CD8-positive, alpha-beta memory T cell (primary cell): ENCODE measurements at regions not wholly inside any gene's neighbourhood (a gene's known extent, or its start where the extent isn't known, plus 50 kb on each side); places are given as distances from the start of the nearest gene placed in this dataset.

ENCODE experiments used
- CTCF ChIA-PET: fragments of 350-600 bp; sonication (Branson Sonifier 250); formaldehyde crosslinking; loops from one replicate; lab custom pipeline; 2021; ENCODE audit warnings: antibody characterized with exemption; lab: Charles Lee
- POLR2A ChIA-PET: fragments of 350-600 bp; sonication (Branson Sonifier 250); formaldehyde crosslinking; loops from one replicate; lab custom pipeline; 2021; ENCODE audit warnings: antibody characterized with exemption; lab: Charles Lee
- DNase-seq, 5 donors: peaks; one replicate each; pipeline versions ENCODE4 v3.0.0 to v3.0.0-alpha.2; 2020 to 2022; ENCODE audit warnings: mixed read lengths in 1 of 5
- H3K27ac ChIP-seq: one replicate; pipeline ENCODE4 v1.7.0; 2013; ENCODE audit warnings: low read depth, mild to moderate bottlenecking, low read length, moderate library complexity
- H3K27me3 ChIP-seq: 2 replicates; pipeline ENCODE4 v1.7.0; 2013; ENCODE audit warnings: low read length, mild to moderate bottlenecking; ENCODE audit not compliant: insufficient read depth, poor library complexity, severe bottlenecking
- H3K36me3 ChIP-seq: 2 replicates; pipeline ENCODE4 v1.7.0; 2013; ENCODE audit warnings: mild to moderate bottlenecking, low read length, moderate library complexity; ENCODE audit not compliant: insufficient read depth
- H3K4me1 ChIP-seq: 2 replicates; pipeline ENCODE4 v1.7.0; 2013; ENCODE audit warnings: mild to moderate bottlenecking, low read length, moderate library complexity; ENCODE audit not compliant: insufficient read depth
- H3K4me3 ChIP-seq: 2 replicates; pipeline ENCODE4 v1.7.0; 2013; ENCODE audit warnings: mild to moderate bottlenecking, low read length
- H3K9me3 ChIP-seq: 2 replicates; pipeline ENCODE4 v1.7.0; 2013; ENCODE audit warnings: mild to moderate bottlenecking, low read length
- H3K27ac Mint-ChIP-seq, 8 donors: one replicate each; pipeline ENCODE4 v1.8.0; 2020 to 2021; ENCODE audit warnings: mixed read lengths in 8 of 8, mild to moderate bottlenecking in 6 of 8, inconsistent platforms in 3 of 8, moderate library complexity in 3 of 8
- H3K27me3 Mint-ChIP-seq, 2 donors: one replicate each; pipeline ENCODE4 v1.8.0; 2020 to 2021; ENCODE audit warnings: mixed read lengths in 2 of 2, mild to moderate bottlenecking in 1 of 2, moderate library complexity in 1 of 2
- H3K36me3 Mint-ChIP-seq, 3 donors: one replicate each; pipeline ENCODE4 v1.8.0; 2020 to 2021; ENCODE audit warnings: mixed read lengths in 3 of 3, inconsistent platforms in 1 of 3, mild to moderate bottlenecking in 1 of 3
- H3K4me1 Mint-ChIP-seq, 3 donors: one replicate each; pipeline ENCODE4 v1.8.0; 2020 to 2021; ENCODE audit warnings: mixed read lengths in 3 of 3, inconsistent platforms in 1 of 3, mild to moderate bottlenecking in 1 of 3
- H3K4me3 Mint-ChIP-seq, 7 donors: one replicate each; pipeline ENCODE4 v1.8.0; 2020 to 2021; ENCODE audit warnings: mixed read lengths in 7 of 7, mild to moderate bottlenecking in 6 of 7, moderate library complexity in 4 of 7, inconsistent platforms in 2 of 7
- H3K9me3 Mint-ChIP-seq, 5 donors: one replicate each; pipeline ENCODE4 v1.8.0; 2020 to 2022; ENCODE audit warnings: mixed read lengths in 5 of 5, mild to moderate bottlenecking in 3 of 5, moderate library complexity in 2 of 5, inconsistent platforms in 1 of 5

DNA sequence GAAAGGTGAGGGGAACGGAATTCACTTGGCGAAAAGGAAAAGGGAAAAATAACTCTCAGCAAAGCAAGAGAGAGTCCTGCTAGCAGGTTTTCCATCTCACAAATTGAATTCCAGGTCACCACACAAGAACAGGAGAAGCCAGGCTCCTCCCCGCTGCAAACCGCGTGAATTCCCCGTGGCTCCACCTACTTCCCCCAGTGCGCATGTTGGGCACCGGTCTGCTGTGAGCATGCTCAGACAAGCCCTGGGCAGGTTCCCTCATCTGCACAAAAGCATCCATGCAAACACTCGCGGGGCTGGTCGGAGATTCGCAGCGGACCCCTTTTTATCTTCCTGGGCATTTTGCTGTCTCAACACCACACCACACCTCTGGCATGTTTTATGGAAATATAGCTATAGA is 58.5 kb upstream of the S1PR3 start:
- H3K27me3 Mint-ChIP-seq = peaks cover 14 to 19% of the 10 kb centered on the region in 2 donors
- CTCF ChIA-PET = no interaction called here

GRCh38 chr9:88933607-88934379 is 57.5 kb upstream of the S1PR3 start:
- Histone ChIP-seq H3K9me3 (no peaks in the 10 kb centered on the region), H3K36me3 (no peaks in the 10 kb centered on the region), H3K27me3 (no peaks in the 10 kb centered on the region), H3K4me3 (no peak overlapping the region), H3K27ac (no peak overlapping the region), H3K4me1 (no peaks in the 10 kb centered on the region)
- peaks cover 0 to 5% (median 0%) of the 10 kb centered on the region in 5 donors for H3K9me3 Mint-ChIP-seq
- H3K4me3 Mint-ChIP-seq = no peak overlapping the region
- DNase-seq = no peak
- POLR2A ChIA-PET = no interaction called here
- H3K36me3 Mint-ChIP-seq = no peaks in the 10 kb centered on the region
- peaks cover 14 to 19% of the 10 kb centered on the region in 2 donors for H3K27me3 Mint-ChIP-seq
- CTCF ChIA-PET = no interaction called here
- H3K27ac Mint-ChIP-seq = peak overlapping the region in 1 of 8 donors; percentile 20
- no peaks in the 10 kb centered on the region for H3K4me1 Mint-ChIP-seq

More for the DNA sequence above, 58.5 kb upstream of the S1PR3 start:
- H3K9me3 Mint-ChIP-seq = peaks cover 0 to 5% (median 0%) of the 10 kb centered on the region in 5 donors
- Histone ChIP-seq H3K9me3 (no peaks in the 10 kb centered on the region), H3K27ac (no peak overlapping the region), H3K36me3 (no peaks in the 10 kb centered on the region), H3K4me1 (no peaks in the 10 kb centered on the region), H3K27me3 (no peaks in the 10 kb centered on the region), H3K4me3 (no peak overlapping the region)
- H3K36me3 Mint-ChIP-seq = no peaks in the 10 kb centered on the region
- no peak overlapping the region for H3K27ac Mint-ChIP-seq
- H3K4me1 Mint-ChIP-seq = no peaks in the 10 kb centered on the region
- no peak overlapping the region for H3K4me3 Mint-ChIP-seq
- POLR2A ChIA-PET = no interaction called here
- no peak for DNase-seq

DNA sequence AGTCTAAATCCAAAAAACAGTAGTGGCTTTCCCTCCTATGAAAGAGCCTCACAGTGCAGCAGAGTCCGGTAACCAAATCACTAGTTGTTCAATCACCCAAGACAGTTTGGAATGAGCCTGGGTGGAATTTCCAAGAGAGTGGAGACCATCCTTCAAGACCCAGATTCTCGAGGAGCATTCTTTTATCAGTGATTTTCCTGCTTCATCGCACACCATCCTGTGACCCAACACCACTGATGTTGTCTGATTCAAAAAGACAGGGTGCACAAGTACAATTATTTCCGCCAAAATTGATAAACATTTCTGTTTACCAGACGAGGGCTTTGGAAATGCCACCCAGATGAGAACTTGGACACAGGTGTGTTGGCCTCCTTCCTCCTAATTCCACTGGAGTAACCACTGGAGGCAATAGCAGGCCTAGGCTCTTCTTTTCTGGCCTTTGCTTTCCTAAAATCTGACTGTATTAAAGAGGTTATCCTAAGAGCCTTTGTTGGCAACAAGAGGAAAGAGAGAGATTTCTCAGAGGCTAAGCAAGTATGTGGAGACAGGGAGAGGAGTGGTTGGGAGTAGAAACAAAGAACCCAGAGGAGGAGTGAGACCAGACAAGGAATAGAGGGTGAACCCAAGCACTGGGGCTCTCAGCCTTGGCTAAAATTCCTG is 56.3 kb upstream of the S1PR3 start:
- H3K27ac ChIP-seq = no peak overlapping the region
- no peaks in the 10 kb centered on the region for H3K4me1 Mint-ChIP-seq
- H3K27me3 ChIP-seq = no peaks in the 10 kb centered on the region
- H3K36me3 ChIP-seq = no peaks in the 10 kb centered on the region
- H3K36me3 Mint-ChIP-seq = no peaks in the 10 kb centered on the region
- peaks cover 0 to 5% (median 0%) of the 10 kb centered on the region in 5 donors for H3K9me3 Mint-ChIP-seq
- POLR2A ChIA-PET = no interaction called here
- no peak for DNase-seq
- no peak overlapping the region for H3K4me3 ChIP-seq
- no peak overlapping the region for H3K4me3 Mint-ChIP-seq
- peaks cover 14 to 19% of the 10 kb centered on the region in 2 donors for H3K27me3 Mint-ChIP-seq
- H3K27ac Mint-ChIP-seq = no peak overlapping the region
- CTCF ChIA-PET = no interaction called here
- no peaks in the 10 kb centered on the region for H3K4me1 ChIP-seq
- no peaks in the 10 kb centered on the region for H3K9me3 ChIP-seq

GRCh38 chr9:88936132-88936531 is 55.1 kb upstream of the S1PR3 start:
- Mint-ChIP-seq H3K36me3 (no peaks in the 10 kb centered on the region), H3K27me3 (peaks cover 12 to 14% of the 10 kb centered on the region in 2 donors), H3K4me1 (no peaks in the 10 kb centered on the region), H3K9me3 (peaks cover 0 to 9% (median 0%) of the 10 kb centered on the region in 5 donors), H3K4me3 (no peak overlapping the region), H3K27ac (no peak overlapping the region)
- no peak for DNase-seq
- POLR2A ChIA-PET = no interaction called here
- no peaks in the 10 kb centered on the region for H3K9me3 ChIP-seq
- CTCF ChIA-PET = no interaction called here
- no peaks in the 10 kb centered on the region for H3K4me1 ChIP-seq
- no peaks in the 10 kb centered on the region for H3K27me3 ChIP-seq
- H3K4me3 ChIP-seq = no peak overlapping the region
- no peak overlapping the region for H3K27ac ChIP-seq
- no peaks in the 10 kb centered on the region for H3K36me3 ChIP-seq

GRCh38 chr9:88936668-88937067 is 54.6 kb upstream of the S1PR3 start:
- Mint-ChIP-seq H3K9me3 (peaks cover 0 to 9% (median 0%) of the 10 kb centered on the region in 5 donors), H3K4me1 (no peaks in the 10 kb centered on the region), H3K27me3 (peaks cover 10 to 14% of the 10 kb centered on the region in 2 donors), H3K27ac (no peak overlapping the region), H3K4me3 (no peak overlapping the region), H3K36me3 (no peaks in the 10 kb centered on the region)
- Histone ChIP-seq H3K27ac (no peak overlapping the region), H3K4me3 (no peak overlapping the region), H3K9me3 (no peaks in the 10 kb centered on the region), H3K36me3 (no peaks in the 10 kb centered on the region), H3K27me3 (no peaks in the 10 kb centered on the region), H3K4me1 (no peaks in the 10 kb centered on the region)
- ChIA-PET CTCF (no interaction called here), POLR2A (no interaction called here)
- no peak for DNase-seq

- no peaks in the 10 kb centered on the region for H3K36me3 ChIP-seq
- H3K27ac Mint-ChIP-seq = no peak overlapping the region
- H3K9me3 Mint-ChIP-seq = peaks cover 0 to 9% (median 0%) of the 10 kb centered on the region in 5 donors
- peaks cover 8 to 11% of the 10 kb centered on the region in 2 donors for H3K27me3 Mint-ChIP-seq
- no peak overlapping the region for H3K4me3 ChIP-seq
- no peaks in the 10 kb centered on the region for H3K4me1 Mint-ChIP-seq
- no peaks in the 10 kb centered on the region for H3K4me1 ChIP-seq
- H3K9me3 ChIP-seq = no peaks in the 10 kb centered on the region
- ChIA-PET CTCF (no interaction called here), POLR2A (no interaction called here)
- H3K36me3 Mint-ChIP-seq = no peaks in the 10 kb centered on the region
- DNase-seq = no peak
- H3K27me3 ChIP-seq = no peaks in the 10 kb centered on the region
- H3K27ac ChIP-seq = no peak overlapping the region
- H3K4me3 Mint-ChIP-seq = no peak overlapping the region
Observed at GRCh38 chr9:88937248-88937647, 54.0 kb upstream of the S1PR3 start.

GRCh38 chr9:88938189-88938588 is 53.1 kb upstream of the S1PR3 start:
- Mint-ChIP-seq H3K27ac (no peak overlapping the region), H3K36me3 (no peaks in the 10 kb centered on the region), H3K27me3 (peaks cover 6 to 7% of the 10 kb centered on the region in 2 donors), H3K4me3 (no peak overlapping the region), H3K9me3 (peaks cover 0 to 9% (median 0%) of the 10 kb centered on the region in 5 donors), H3K4me1 (no peaks in the 10 kb centered on the region)
- Histone ChIP-seq H3K4me1 (no peaks in the 10 kb centered on the region), H3K27me3 (no peaks in the 10 kb centered on the region), H3K4me3 (no peak overlapping the region), H3K27ac (no peak overlapping the region), H3K36me3 (no peaks in the 10 kb centered on the region), H3K9me3 (no peaks in the 10 kb centered on the region)
- POLR2A ChIA-PET = no interaction called here
- no peak for DNase-seq
- CTCF ChIA-PET = no interaction called here
